Cardiac muscle cell (in vitro differentiated cells and primary cell): ENCODE measurements at regions not wholly inside any gene's neighbourhood (a gene's known extent, or its start where the extent isn't known, plus 50 kb on each side); places are given as distances from the start of the nearest gene placed in this dataset.

Source experiments
- DNase-seq, 2 donors: peaks; one replicate each; pipeline versions ENCODE4 v3.0.0 to v3.0.0-alpha.2; 2010 to 2017; ENCODE audit warnings: low read depth in 1 of 2, low spot score in 1 of 2
- H3K27ac ChIP-seq: fragments of 200-600 bp; sonication (generic); 2 replicates; pipeline ENCODE4 v1.5.1; 2016
- H3K27me3 ChIP-seq: fragments of 200-600 bp; sonication (generic); 2 replicates; pipeline ENCODE4 v1.6.0; 2016; ENCODE audit warnings: control low read depth
- H3K36me3 ChIP-seq: fragments of 200-600 bp; sonication (generic); 2 replicates; pipeline ENCODE4 v1.5.1; 2016; ENCODE audit warnings: control low read depth
- H3K4me1 ChIP-seq: fragments of 200-600 bp; sonication (generic); 2 replicates; pipeline ENCODE4 v1.8.1; 2017; ENCODE audit warnings: low read depth, mild to moderate bottlenecking, mixed run types
- H3K4me3 ChIP-seq: fragments of 200-600 bp; sonication (generic); 2 replicates; pipeline ENCODE4 v1.5.1; 2016; ENCODE audit warnings: mild to moderate bottlenecking
- H3K9me3 ChIP-seq: fragments of 200-600 bp; sonication (generic); 2 replicates; pipeline ENCODE4 v1.5.1; 2017; ENCODE audit warnings: low read depth, mild to moderate bottlenecking, control low read depth
- TF ChIP-seq, protein P1 (sequence below): IDR thresholded peaks from 2 replicates; pipeline ENCODE4 v1.5.1; 2012; ENCODE audit warnings: low read depth, mild to moderate bottlenecking, low read length

DNA sequence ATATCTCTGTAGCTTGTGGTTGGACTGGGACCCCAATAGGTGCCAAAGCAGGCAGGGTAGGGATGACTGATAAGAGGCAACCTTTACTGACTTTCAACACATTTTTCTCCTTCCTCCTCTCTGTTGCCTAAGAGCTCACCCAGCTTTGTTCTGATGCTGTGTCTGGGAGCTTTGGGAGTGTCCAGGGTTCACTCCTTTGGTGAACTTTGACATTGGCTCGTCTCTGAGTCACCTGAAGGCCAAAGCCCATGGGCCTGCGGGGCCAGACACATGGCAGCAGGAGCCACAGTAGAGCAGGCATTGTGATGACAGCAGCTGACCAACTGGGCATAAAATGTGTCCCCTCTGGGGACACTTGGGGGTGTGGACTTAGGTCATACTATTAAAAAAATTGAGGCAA, 99.5 kb upstream of the ZNF644 start:
- no peaks in the 10 kb centered on the region for H3K4me1 ChIP-seq
- H3K4me3 ChIP-seq, result no peak overlapping the region
- H3K27ac ChIP-seq, result no peak overlapping the region
- no peaks in the 10 kb centered on the region for H3K36me3 ChIP-seq
- TF ChIP-seq, protein P1, sequence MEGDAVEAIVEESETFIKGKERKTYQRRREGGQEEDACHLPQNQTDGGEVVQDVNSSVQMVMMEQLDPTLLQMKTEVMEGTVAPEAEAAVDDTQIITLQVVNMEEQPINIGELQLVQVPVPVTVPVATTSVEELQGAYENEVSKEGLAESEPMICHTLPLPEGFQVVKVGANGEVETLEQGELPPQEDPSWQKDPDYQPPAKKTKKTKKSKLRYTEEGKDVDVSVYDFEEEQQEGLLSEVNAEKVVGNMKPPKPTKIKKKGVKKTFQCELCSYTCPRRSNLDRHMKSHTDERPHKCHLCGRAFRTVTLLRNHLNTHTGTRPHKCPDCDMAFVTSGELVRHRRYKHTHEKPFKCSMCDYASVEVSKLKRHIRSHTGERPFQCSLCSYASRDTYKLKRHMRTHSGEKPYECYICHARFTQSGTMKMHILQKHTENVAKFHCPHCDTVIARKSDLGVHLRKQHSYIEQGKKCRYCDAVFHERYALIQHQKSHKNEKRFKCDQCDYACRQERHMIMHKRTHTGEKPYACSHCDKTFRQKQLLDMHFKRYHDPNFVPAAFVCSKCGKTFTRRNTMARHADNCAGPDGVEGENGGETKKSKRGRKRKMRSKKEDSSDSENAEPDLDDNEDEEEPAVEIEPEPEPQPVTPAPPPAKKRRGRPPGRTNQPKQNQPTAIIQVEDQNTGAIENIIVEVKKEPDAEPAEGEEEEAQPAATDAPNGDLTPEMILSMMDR, result no peak
- no peaks in the 10 kb centered on the region for H3K27me3 ChIP-seq
- H3K9me3 ChIP-seq, result no peaks in the 10 kb centered on the region
- no peak for DNase-seq

GRCh38 chr1:91120936-91121335, 99.1 kb upstream of the ZNF644 start:
- no peak overlapping the region for H3K27ac ChIP-seq
- no peaks in the 10 kb centered on the region for H3K36me3 ChIP-seq
- no peaks in the 10 kb centered on the region for H3K9me3 ChIP-seq
- no peaks in the 10 kb centered on the region for H3K4me1 ChIP-seq
- H3K4me3 ChIP-seq, result no peak overlapping the region
- no peaks in the 10 kb centered on the region for H3K27me3 ChIP-seq
- no peak for DNase-seq
- TF ChIP-seq, protein P1, result no peak

DNA sequence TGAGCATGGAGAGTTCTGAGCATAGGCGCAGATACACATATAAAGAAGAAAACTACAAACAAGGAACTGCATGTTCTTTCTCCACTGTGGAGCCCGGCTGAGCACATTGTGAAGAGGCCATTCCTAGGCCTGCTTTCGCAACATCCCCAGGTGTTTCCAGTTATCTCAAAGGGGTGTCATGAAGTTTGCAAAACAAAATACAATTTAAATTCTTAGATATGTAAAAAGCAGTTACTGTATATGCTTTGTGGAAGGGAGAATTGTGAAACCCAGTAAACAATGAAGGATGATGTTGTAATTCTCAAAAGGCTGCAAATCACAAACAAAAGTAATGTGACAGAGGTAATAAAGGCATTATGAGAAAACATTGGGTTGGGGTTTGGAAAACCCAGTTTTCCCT, 98.6 kb upstream of the ZNF644 start:
- Histone ChIP-seq H3K4me3 (no peak overlapping the region), H3K36me3 (no peaks in the 10 kb centered on the region), H3K4me1 (no peaks in the 10 kb centered on the region), H3K27me3 (no peaks in the 10 kb centered on the region), H3K27ac (no peak overlapping the region), H3K9me3 (no peaks in the 10 kb centered on the region)
- TF ChIP-seq, protein P1, result no peak
- no peak for DNase-seq

GRCh38 chr1:91104712-91105111, 82.9 kb upstream of the ZNF644 start:
- TF ChIP-seq, protein P1, result no peak
- DNase-seq, result no peak
- Histone ChIP-seq H3K9me3 (no peaks in the 10 kb centered on the region), H3K36me3 (no peaks in the 10 kb centered on the region), H3K4me3 (no peak overlapping the region), H3K4me1 (no peaks in the 10 kb centered on the region), H3K27ac (no peak overlapping the region), H3K27me3 (no peaks in the 10 kb centered on the region)

DNA sequence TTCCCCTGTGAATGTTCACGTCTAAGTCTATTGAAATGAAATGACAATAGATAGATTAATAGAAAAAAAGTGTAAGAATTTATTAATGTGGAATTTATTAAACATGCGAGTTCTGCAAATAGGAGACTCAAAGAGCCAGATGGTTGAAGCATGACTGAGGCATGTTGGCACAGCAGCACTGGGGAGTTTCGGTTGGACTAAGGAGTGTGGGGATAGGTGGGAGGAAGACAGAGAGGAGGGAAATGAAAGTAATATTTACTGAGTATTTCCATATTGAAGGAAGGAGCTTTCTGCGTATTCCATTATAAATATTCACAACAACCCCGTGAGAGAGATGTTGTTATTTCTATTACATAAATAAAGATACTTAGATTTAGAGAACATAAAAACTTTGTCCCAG, 79.5 kb upstream of the ZNF644 start:
- Histone ChIP-seq H3K9me3 (no peaks in the 10 kb centered on the region), H3K27me3 (no peaks in the 10 kb centered on the region), H3K4me3 (no peak overlapping the region), H3K36me3 (no peaks in the 10 kb centered on the region), H3K4me1 (peaks cover 15% of the 10 kb centered on the region), H3K27ac (no peak overlapping the region)
- TF ChIP-seq, protein P1, result no peak
- DNase-seq, result no peak
